Caco-2 (cell line): ENCODE measurements at regions not wholly inside any gene's neighbourhood (a gene's known extent, or its start where the extent isn't known, plus 50 kb on each side); places are given as distances from the start of the nearest gene placed in this dataset.

Source experiments
- BruUV-seq: library from RNA; stranded (reverse); fragments of 400-500 nt; replicated peaks from 2 replicates; lab custom pipeline; 2021; lab: Mats Ljungman, UMichigan
- CTCF ChIA-PET: fragments of 300-600 bp; sonication (Branson Sonifier 250); formaldehyde crosslinking; loops from one replicate; lab custom pipeline; 2022; ENCODE audit warnings: antibody characterized with exemption; lab: Charles Lee
- POLR2A ChIA-PET: fragments of 300-600 bp; sonication (Branson Sonifier 250); formaldehyde crosslinking; loops from one replicate; lab custom pipeline; 2022; ENCODE audit warnings: antibody characterized with exemption; lab: Charles Lee
- DNase-seq, 2 experiments: peaks; one replicate each; pipeline versions ENCODE4 v3.0.0 to v3.0.0-alpha.2; 2020 to 2022
- H3K27me3 ChIP-seq: replicated peaks from 2 replicates; pipeline ENCODE4 v1.6.0; 2011; ENCODE audit warnings: low read length; ENCODE audit not compliant: control insufficient read depth, insufficient read depth
- H3K36me3 ChIP-seq: 2 replicates; pipeline ENCODE4 v1.5.1; 2011; ENCODE audit warnings: low read length; ENCODE audit not compliant: control insufficient read depth, insufficient read depth
- H3K4me1 ChIP-seq: fragments of 250-450 bp; sonication (Bioruptor Pico); 2 replicates; pipeline ENCODE4 v1.5.1; 2020; ENCODE audit warnings: mild to moderate bottlenecking
- H3K4me3 ChIP-seq: 2 replicates; pipeline ENCODE4 v1.5.1; 2011; ENCODE audit warnings: low read depth, mild to moderate bottlenecking, control low read depth, low read length
- H3K9me3 ChIP-seq: fragments of 250-450 bp; sonication (Bioruptor Pico); 2 replicates; pipeline ENCODE4 v1.5.1; 2020; ENCODE audit warnings: mild to moderate bottlenecking, moderate library complexity
- H3K27ac Mint-ChIP-seq: one replicate; pipeline ENCODE4 v1.8.0; 2022; ENCODE audit warnings: mixed read lengths; ENCODE audit not compliant: unreplicated experiment
- H3K27me3 Mint-ChIP-seq: one replicate; pipeline ENCODE4 v1.8.0; 2022; ENCODE audit warnings: mixed read lengths; ENCODE audit not compliant: insufficient read depth, unreplicated experiment
- H3K36me3 Mint-ChIP-seq: one replicate; pipeline ENCODE4 v1.8.0; 2022; ENCODE audit warnings: mild to moderate bottlenecking, mixed read lengths; ENCODE audit not compliant: insufficient read depth, unreplicated experiment
- H3K4me1 Mint-ChIP-seq: one replicate; pipeline ENCODE4 v1.8.0; 2022; ENCODE audit warnings: low read depth, mixed read lengths; ENCODE audit not compliant: unreplicated experiment
- H3K4me3 Mint-ChIP-seq: one replicate; pipeline ENCODE4 v1.8.0; 2022; ENCODE audit warnings: mild to moderate bottlenecking, moderate library complexity, mixed read lengths; ENCODE audit not compliant: unreplicated experiment
- H3K9me3 Mint-ChIP-seq: one replicate; pipeline ENCODE4 v1.8.0; 2022; ENCODE audit warnings: mixed read lengths; ENCODE audit not compliant: unreplicated experiment
- CTCF ChIP-seq, 2 experiments: fragments of 200-600 bp in 1 of 2; IDR thresholded peaks; 1 replicate in 1 of 2; 2 replicates in 1 of 2; pipeline versions ENCODE4 v1.5.1 to v1.8.0; 2011 to 2022; ENCODE audit warnings: antibody characterized with exemption in 1 of 2, control low read depth in 1 of 2, inconsistent platforms in 1 of 2, low read depth in 1 of 2, low read length in 1 of 2, mild to moderate bottlenecking in 1 of 2, moderate library complexity in 1 of 2; ENCODE audit not compliant: insufficient read depth in 1 of 2, severe bottlenecking in 1 of 2, unreplicated experiment in 1 of 2
- intact Hi-C: fragments of 100-400 bp; cut with micrococcal nuclease; formaldehyde crosslinking; loops from one replicate; pipeline ENCODE4 v1.10.0; 2022; ENCODE audit not compliant: unreplicated experiment

GRCh38 chr4:126957556-126957955 is 675.2 kb upstream of the INTU start:
- no TSS peak for BruUV-seq
- H3K4me3 Mint-ChIP-seq, result no peak overlapping the region
- Histone ChIP-seq H3K4me3 (no peak overlapping the region), H3K27me3 (no peaks in the 10 kb centered on the region), H3K4me1 (no peaks in the 10 kb centered on the region), H3K36me3 (no peaks in the 10 kb centered on the region), H3K9me3 (no peaks in the 10 kb centered on the region)
- no peaks in the 10 kb centered on the region for H3K36me3 Mint-ChIP-seq
- TF ChIP-seq CTCF (IDR thresholded peaks at IDR 0.05; ENCODE audit: insufficient read depth in 1 of 2, low read depth in 1 of 2, low read length in 1 of 2, severe bottlenecking in 1 of 2, unreplicated experiment in 1 of 2), result no peak
- DNase-seq, result no peak
- no peak overlapping the region for H3K27ac Mint-ChIP-seq
- ChIA-PET POLR2A (no interaction called here), CTCF (no interaction called here)
- no peaks in the 10 kb centered on the region for H3K4me1 Mint-ChIP-seq
- intact Hi-C loops, result no loop called here
- no peaks in the 10 kb centered on the region for H3K27me3 Mint-ChIP-seq
- no peaks in the 10 kb centered on the region for H3K9me3 Mint-ChIP-seq

- no peak for TF ChIP-seq CTCF (IDR thresholded peaks at IDR 0.05; ENCODE audit: insufficient read depth in 1 of 2, low read depth in 1 of 2, low read length in 1 of 2, severe bottlenecking in 1 of 2, unreplicated experiment in 1 of 2)
- Histone ChIP-seq H3K4me3 (no peak overlapping the region), H3K27me3 (no peaks in the 10 kb centered on the region), H3K4me1 (no peaks in the 10 kb centered on the region), H3K36me3 (no peaks in the 10 kb centered on the region), H3K9me3 (no peaks in the 10 kb centered on the region)
- POLR2A ChIA-PET, result no interaction called here
- intact Hi-C loops, result no loop called here
- BruUV-seq, result no TSS peak
- H3K27me3 Mint-ChIP-seq, result no peaks in the 10 kb centered on the region
- H3K4me1 Mint-ChIP-seq, result no peaks in the 10 kb centered on the region
- no peak overlapping the region for H3K4me3 Mint-ChIP-seq
- no peaks in the 10 kb centered on the region for H3K36me3 Mint-ChIP-seq
- DNase-seq, result no peak
- CTCF ChIA-PET, result no interaction called here
- H3K27ac Mint-ChIP-seq, result no peak overlapping the region
- no peaks in the 10 kb centered on the region for H3K9me3 Mint-ChIP-seq
These were observed 674.8 kb upstream of the INTU start for GRCh38 chr4:126957987-126958386.

- Mint-ChIP-seq H3K36me3 (no peaks in the 10 kb centered on the region), H3K9me3 (no peaks in the 10 kb centered on the region), H3K27ac (no peak overlapping the region), H3K4me1 (no peaks in the 10 kb centered on the region), H3K4me3 (no peak overlapping the region), H3K27me3 (no peaks in the 10 kb centered on the region)
- H3K4me1 ChIP-seq, result no peaks in the 10 kb centered on the region
- TF ChIP-seq CTCF (IDR thresholded peaks at IDR 0.05; ENCODE audit: insufficient read depth in 1 of 2, low read depth in 1 of 2, low read length in 1 of 2, severe bottlenecking in 1 of 2, unreplicated experiment in 1 of 2), result no peak
- H3K36me3 ChIP-seq, result no peaks in the 10 kb centered on the region
- intact Hi-C loops, result no loop called here
- no peaks in the 10 kb centered on the region for H3K9me3 ChIP-seq
- BruUV-seq, result no TSS peak
- no peak overlapping the region for H3K4me3 ChIP-seq
- H3K27me3 ChIP-seq, result no peaks in the 10 kb centered on the region
- CTCF ChIA-PET, result no interaction called here
- DNase-seq, result no peak
- POLR2A ChIA-PET, result no interaction called here
These were observed 674.3 kb upstream of the INTU start for GRCh38 chr4:126958482-126958881.
